Prostate gland (tissue), 2 donors: ENCODE measurements at regions not wholly inside any gene's neighbourhood (a gene's known extent, or its start where the extent isn't known, plus 50 kb on each side); places are given as distances from the start of the nearest gene placed in this dataset.
A peak's percentile ranks its signal among the peaks of the same experiment; 100 is the strongest.

Experiments
- POLR2AphosphoS5 ChIP-seq: sonication (generic); formaldehyde crosslinking; IDR thresholded peaks from one replicate; pipeline ENCODE4 v1.6.1; 2017; ENCODE audit warnings: antibody characterized with exemption
- TF ChIP-seq, protein P1 (sequence below), 4 experiments: fragments of 200-600 bp in 2 of 4; fragments of 450-650 bp in 2 of 4; sonication (generic) in 2 of 4; IDR thresholded peaks; 1 replicate in 3 of 4; 2 replicates in 1 of 4; pipeline ENCODE4 v1.5.1; 2016 to 2019; ENCODE audit warnings: antibody characterized with exemption in 4 of 4, mild to moderate bottlenecking in 2 of 4, moderate library complexity in 2 of 4

DNA sequence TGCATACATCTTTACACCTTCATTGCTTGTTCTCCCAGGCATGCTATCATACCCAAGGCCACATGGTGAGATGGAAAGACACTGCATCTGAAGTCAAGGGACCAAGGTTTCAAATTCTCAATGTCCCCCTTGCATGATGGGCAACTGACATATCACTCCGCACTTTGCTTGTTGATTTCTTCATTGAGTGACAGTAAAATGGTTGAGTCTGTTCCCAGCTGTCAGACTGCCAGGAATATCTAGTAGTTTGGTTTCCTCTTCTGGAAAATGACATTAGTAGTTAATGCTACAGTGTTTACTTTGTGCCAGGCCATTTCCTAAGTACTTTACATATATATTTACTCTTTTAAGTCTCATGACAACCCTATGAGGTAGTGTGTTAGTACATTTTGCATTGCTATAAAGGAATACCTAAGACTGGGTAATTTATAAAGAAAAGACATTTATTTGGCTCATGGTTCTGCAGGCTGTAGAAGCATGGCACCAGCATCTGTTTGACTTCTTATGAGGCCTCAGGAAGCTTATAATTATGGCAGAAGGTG, 114.4 kb downstream of the PCSK1 start:
- peak; percentile 6 for TF ChIP-seq POLR2AphosphoS5
- TF ChIP-seq, protein P1, sequence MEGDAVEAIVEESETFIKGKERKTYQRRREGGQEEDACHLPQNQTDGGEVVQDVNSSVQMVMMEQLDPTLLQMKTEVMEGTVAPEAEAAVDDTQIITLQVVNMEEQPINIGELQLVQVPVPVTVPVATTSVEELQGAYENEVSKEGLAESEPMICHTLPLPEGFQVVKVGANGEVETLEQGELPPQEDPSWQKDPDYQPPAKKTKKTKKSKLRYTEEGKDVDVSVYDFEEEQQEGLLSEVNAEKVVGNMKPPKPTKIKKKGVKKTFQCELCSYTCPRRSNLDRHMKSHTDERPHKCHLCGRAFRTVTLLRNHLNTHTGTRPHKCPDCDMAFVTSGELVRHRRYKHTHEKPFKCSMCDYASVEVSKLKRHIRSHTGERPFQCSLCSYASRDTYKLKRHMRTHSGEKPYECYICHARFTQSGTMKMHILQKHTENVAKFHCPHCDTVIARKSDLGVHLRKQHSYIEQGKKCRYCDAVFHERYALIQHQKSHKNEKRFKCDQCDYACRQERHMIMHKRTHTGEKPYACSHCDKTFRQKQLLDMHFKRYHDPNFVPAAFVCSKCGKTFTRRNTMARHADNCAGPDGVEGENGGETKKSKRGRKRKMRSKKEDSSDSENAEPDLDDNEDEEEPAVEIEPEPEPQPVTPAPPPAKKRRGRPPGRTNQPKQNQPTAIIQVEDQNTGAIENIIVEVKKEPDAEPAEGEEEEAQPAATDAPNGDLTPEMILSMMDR (IDR thresholded peaks at IDR 0.05) = no peak
